ENCODE measurements at regions not wholly inside any gene's neighbourhood (a gene's known extent, or its start where the extent isn't known, plus 50 kb on each side); places are given as distances from the start of the nearest gene placed in this dataset.

- BruUV-seq (replicated peaks) = no TSS peak
- Histone ChIP-seq H3K79me2 (ENCODE audit: insufficient read depth, low read length) (no peaks in the 10 kb centered on the region), H3K9ac (ENCODE audit: insufficient read depth, low read depth, low read length) (no peak overlapping the region), H4K20me1 (ENCODE audit: insufficient read depth, low read length) (no peaks in the 10 kb centered on the region), H3K27me3 (ENCODE audit: control insufficient read depth in 1 of 2, insufficient read depth in 2 of 2, low read length in 2 of 2) (no peaks in the 10 kb centered on the region), H3K9me3 (ENCODE audit: low read length) (0 out of 2 replicates have a peak, but pooled peaks cover 3% of the 10 kb centered on the region), H3K4me3 (replicated peaks in 1 of 3; ENCODE audit: insufficient read depth in 1 of 3, low read depth in 2 of 3, low read length in 3 of 3) (no peak overlapping the region), H3K36me3 (replicated peaks in 1 of 2; ENCODE audit: control insufficient read depth in 1 of 2, insufficient read depth in 2 of 2, low read length in 2 of 2) (no peaks in the 10 kb centered on the region), H3K27ac (ENCODE audit: extremely low read length, insufficient read depth, low read length) (no peak overlapping the region), H3K4me2 (ENCODE audit: low read depth, low read length) (no peak overlapping the region), H2AFZ (ENCODE audit: low read length) (no peak overlapping the region), H3K4me1 (ENCODE audit: insufficient read depth, low read length) (peaks cover 11% of the 10 kb centered on the region; the same call in 1 of the 2 replicates)
- CTCF ChIA-PET (ENCODE audit: low intra/inter-chr PET ratio, low total read pairs) = no interaction called here
- POLR2A ChIA-PET = no interaction called here
- in situ Hi-C loops (cut with HindIII; ENCODE audit: extremely low pct_ligation_motif_present, low pct_unique_long_range_greater_than_20kb) = no loop called here
- no peak for DNase-seq (ENCODE audit: low spot score)
- intact Hi-C loops (cut with micrococcal nuclease; ENCODE audit: unreplicated experiment) = no loop called here
- no peak for ATAC-seq
- FAIRE-seq = no peak
- TF ChIP-seq CSRNP2 (CRISPR knock-in tag; conservative IDR thresholded peaks at IDR 0.05; ENCODE audit: low read depth) = no peak
- no peak for TF ChIP-seq PAWR (CRISPR knock-in tag; IDR thresholded peaks at IDR 0.05; ENCODE audit: borderline replicate concordance)
- TF ChIP-seq ZNF564 (CRISPR knock-in tag; IDR thresholded peaks at IDR 0.05) = no peak
- TF ChIP-seq ATF6 (CRISPR knock-in tag; conservative IDR thresholded peaks at IDR 0.05) = no peak
- no peak for TF ChIP-seq ARNT (IDR thresholded peaks at IDR 0.05)
- TF ChIP-seq GPN1 (CRISPR knock-in tag; IDR thresholded peaks at IDR 0.05; ENCODE audit: borderline replicate concordance) = no peak
- no peak for TF ChIP-seq ZNF703 (CRISPR knock-in tag; IDR thresholded peaks at IDR 0.05; ENCODE audit: borderline replicate concordance)
- TF ChIP-seq TEAD3 (CRISPR knock-in tag; optimal IDR thresholded peaks at IDR 0.05; ENCODE audit: borderline replicate concordance) = no peak
- no peak for TF ChIP-seq ZNF598 (CRISPR knock-in tag; IDR thresholded peaks at IDR 0.05; ENCODE audit: borderline replicate concordance)
- no peak for TF ChIP-seq ZNF232 (CRISPR knock-in tag; IDR thresholded peaks at IDR 0.05; ENCODE audit: borderline replicate concordance)
- no peak for TF ChIP-seq ZNF17 (CRISPR knock-in tag; IDR thresholded peaks at IDR 0.05)
- 9% methylated on average over 3 of the region's 3 CpGs for WGBS (ENCODE audit: low lambda C conversion rate)
These were observed 607.9 kb downstream of the PTPRC start for GRCh38 chr1:199246716-199247115.
